Fibroblast of lung (primary cell): ENCODE measurements at regions not wholly inside any gene's neighbourhood (a gene's known extent, or its start where the extent isn't known, plus 50 kb on each side); places are given as distances from the start of the nearest gene placed in this dataset.

ENCODE experiments used
- CTCF ChIP-seq, 2 donors: IDR thresholded peaks in 1 of 2; conservative IDR thresholded peaks in 1 of 2; 1 replicate in 1 of 2; 2 replicates in 1 of 2; pipeline ENCODE4 v1.5.1; 2011 to 2012; ENCODE audit warnings: low read length in 2 of 2, control low read depth in 1 of 2, inconsistent platforms in 1 of 2, low read depth in 1 of 2, mild to moderate bottlenecking in 1 of 2
- EZH2 ChIP-seq: IDR thresholded peaks from 2 replicates; pipeline ENCODE4 v1.5.1; 2012; ENCODE audit warnings: low read length, control low read depth, mild to moderate bottlenecking; ENCODE audit errors: missing control alignments

GRCh38 chr7:33784000-33784399, 121.3 kb upstream of the BMPER start:
- no peak for TF ChIP-seq CTCF (conservative IDR thresholded peaks at IDR 0.05 in 1 of 2, IDR thresholded peaks at IDR 0.05 in 1 of 2; ENCODE audit: low read depth in 1 of 2, low read length in 2 of 2)
- TF ChIP-seq EZH2: no peak
